ENCODE measurements at regions not wholly inside any gene's neighbourhood (a gene's known extent, or its start where the extent isn't known, plus 50 kb on each side); places are given as distances from the start of the nearest gene placed in this dataset.
"Not testable (repeated sequence)": the region's sequence is repeated elsewhere in the genome, so short reads cannot be mapped to it uniquely, and the experiment has no call there.

GRCh38 chr12:19757317-19757877 lies 318.1 kb downstream of the AEBP2 start:
- peaks cover 0 to 5% (median 2%) of the 10 kb centered on the region in 3 donors for H3K9me3 ChIP-seq (ENCODE audit: control insufficient read depth in 3 of 3, low read length in 3 of 3)
- no peaks in the 10 kb centered on the region for H3K4me1 ChIP-seq (ENCODE audit: control insufficient read depth in 3 of 3, insufficient read depth in 3 of 3, low read length in 3 of 3)
- H3K27me3 ChIP-seq (ENCODE audit: control insufficient read depth in 3 of 3, insufficient read depth in 3 of 3, low read length in 3 of 3): no peaks in the 10 kb centered on the region
- no peak overlapping the region for H3K4me3 ChIP-seq (ENCODE audit: low read length in 3 of 3)
- H3K9ac ChIP-seq (ENCODE audit: low read depth in 1 of 3, low read length in 3 of 3): no peak overlapping the region
- no peaks in the 10 kb centered on the region for H3K36me3 ChIP-seq (ENCODE audit: control insufficient read depth in 3 of 3, insufficient read depth in 3 of 3, low read length in 3 of 3)
- H3K27ac ChIP-seq (ENCODE audit: low read depth, low read length): no peak overlapping the region

GRCh38 chr12:19759227-19759626 lies 319.9 kb downstream of the AEBP2 start:
- no peaks in the 10 kb centered on the region for H3K9me3 ChIP-seq (ENCODE audit: control insufficient read depth in 3 of 3, low read length in 3 of 3)
- H3K9ac ChIP-seq (ENCODE audit: low read depth in 1 of 3, low read length in 3 of 3): no peak overlapping the region
- no peaks in the 10 kb centered on the region for H3K27me3 ChIP-seq (ENCODE audit: control insufficient read depth in 3 of 3, insufficient read depth in 3 of 3, low read length in 3 of 3)
- H3K4me3 ChIP-seq (ENCODE audit: low read length in 3 of 3): no peak overlapping the region
- no peaks in the 10 kb centered on the region for H3K36me3 ChIP-seq (ENCODE audit: control insufficient read depth in 3 of 3, insufficient read depth in 3 of 3, low read length in 3 of 3)
- no peak overlapping the region for H3K27ac ChIP-seq (ENCODE audit: low read depth, low read length)
- no peaks in the 10 kb centered on the region for H3K4me1 ChIP-seq (ENCODE audit: control insufficient read depth in 3 of 3, insufficient read depth in 3 of 3, low read length in 3 of 3)

- Histone ChIP-seq H3K27ac (ENCODE audit: low read depth, low read length) (no peak overlapping the region), H3K4me3 (ENCODE audit: low read length in 3 of 3) (no peak overlapping the region), H3K9me3 (ENCODE audit: control insufficient read depth in 3 of 3, low read length in 3 of 3) (no peaks in the 10 kb centered on the region), H3K27me3 (ENCODE audit: control insufficient read depth in 3 of 3, insufficient read depth in 3 of 3, low read length in 3 of 3) (no peaks in the 10 kb centered on the region), H3K36me3 (ENCODE audit: control insufficient read depth in 3 of 3, insufficient read depth in 3 of 3, low read length in 3 of 3) (no peaks in the 10 kb centered on the region), H3K4me1 (ENCODE audit: control insufficient read depth in 3 of 3, insufficient read depth in 3 of 3, low read length in 3 of 3) (no peaks in the 10 kb centered on the region), H3K9ac (ENCODE audit: low read depth in 1 of 3, low read length in 3 of 3) (no peak overlapping the region)
Observed at GRCh38 chr12:19760611-19761010, 321.3 kb downstream of the AEBP2 start.

GRCh38 chr12:19761463-19761862 lies 322.2 kb downstream of the AEBP2 start:
- no peaks in the 10 kb centered on the region for H3K4me1 ChIP-seq (ENCODE audit: control insufficient read depth in 3 of 3, insufficient read depth in 3 of 3, low read length in 3 of 3)
- H3K4me3 ChIP-seq (ENCODE audit: low read length in 3 of 3): no peak overlapping the region
- no peak overlapping the region for H3K27ac ChIP-seq (ENCODE audit: low read depth, low read length)
- H3K36me3 ChIP-seq (ENCODE audit: control insufficient read depth in 3 of 3, insufficient read depth in 3 of 3, low read length in 3 of 3): no peaks in the 10 kb centered on the region
- no peak overlapping the region for H3K9ac ChIP-seq (ENCODE audit: low read depth in 1 of 3, low read length in 3 of 3)
- H3K9me3 ChIP-seq (ENCODE audit: control insufficient read depth in 3 of 3, low read length in 3 of 3): no peaks in the 10 kb centered on the region
- H3K27me3 ChIP-seq (ENCODE audit: control insufficient read depth in 3 of 3, insufficient read depth in 3 of 3, low read length in 3 of 3): no peaks in the 10 kb centered on the region

GRCh38 chr12:19763488-19763887 lies 324.2 kb downstream of the AEBP2 start:
- Histone ChIP-seq H3K9ac (ENCODE audit: low read depth in 1 of 3, low read length in 3 of 3) (no peak overlapping the region), H3K27me3 (ENCODE audit: control insufficient read depth in 3 of 3, insufficient read depth in 3 of 3, low read length in 3 of 3) (no peaks in the 10 kb centered on the region), H3K27ac (ENCODE audit: low read depth, low read length) (no peak overlapping the region), H3K9me3 (ENCODE audit: control insufficient read depth in 3 of 3, low read length in 3 of 3) (no peaks in the 10 kb centered on the region), H3K4me3 (ENCODE audit: low read length in 3 of 3) (no peak overlapping the region), H3K36me3 (ENCODE audit: control insufficient read depth in 3 of 3, insufficient read depth in 3 of 3, low read length in 3 of 3) (no peaks in the 10 kb centered on the region), H3K4me1 (ENCODE audit: control insufficient read depth in 3 of 3, insufficient read depth in 3 of 3, low read length in 3 of 3) (no peaks in the 10 kb centered on the region)

- H3K9me3 ChIP-seq (ENCODE audit: control insufficient read depth in 3 of 3, low read length in 3 of 3): no peaks in the 10 kb centered on the region
- no peaks in the 10 kb centered on the region for H3K27me3 ChIP-seq (ENCODE audit: control insufficient read depth in 3 of 3, insufficient read depth in 3 of 3, low read length in 3 of 3)
- H3K36me3 ChIP-seq (ENCODE audit: control insufficient read depth in 3 of 3, insufficient read depth in 3 of 3, low read length in 3 of 3): no peaks in the 10 kb centered on the region
- H3K9ac ChIP-seq (ENCODE audit: low read depth in 1 of 3, low read length in 3 of 3): no peak overlapping the region
- no peaks in the 10 kb centered on the region for H3K4me1 ChIP-seq (ENCODE audit: control insufficient read depth in 3 of 3, insufficient read depth in 3 of 3, low read length in 3 of 3)
- no peak overlapping the region for H3K4me3 ChIP-seq (ENCODE audit: low read length in 3 of 3)
- H3K27ac ChIP-seq (ENCODE audit: low read depth, low read length): no peak overlapping the region
Observed at GRCh38 chr12:19764408-19764807, 325.1 kb downstream of the AEBP2 start.

- no peaks in the 10 kb centered on the region for H3K36me3 ChIP-seq (ENCODE audit: control insufficient read depth in 3 of 3, insufficient read depth in 3 of 3, low read length in 3 of 3)
- no peaks in the 10 kb centered on the region for H3K4me1 ChIP-seq (ENCODE audit: control insufficient read depth in 3 of 3, insufficient read depth in 3 of 3, low read length in 3 of 3)
- H3K4me3 ChIP-seq (ENCODE audit: low read length in 3 of 3): no peak overlapping the region
- H3K9ac ChIP-seq (ENCODE audit: low read depth in 1 of 3, low read length in 3 of 3): no peak overlapping the region
- H3K27ac ChIP-seq (ENCODE audit: low read depth, low read length): no peak overlapping the region
- H3K9me3 ChIP-seq (ENCODE audit: control insufficient read depth in 3 of 3, low read length in 3 of 3): no peaks in the 10 kb centered on the region
- no peaks in the 10 kb centered on the region for H3K27me3 ChIP-seq (ENCODE audit: control insufficient read depth in 3 of 3, insufficient read depth in 3 of 3, low read length in 3 of 3)
Observed at GRCh38 chr12:19771858-19772257, 332.6 kb downstream of the AEBP2 start.

GRCh38 chr12:19772776-19773175 lies 333.5 kb downstream of the AEBP2 start:
- Histone ChIP-seq H3K4me3 (ENCODE audit: low read length in 3 of 3) (no peak overlapping the region), H3K36me3 (ENCODE audit: control insufficient read depth in 3 of 3, insufficient read depth in 3 of 3, low read length in 3 of 3) (no peaks in the 10 kb centered on the region), H3K9ac (ENCODE audit: low read depth in 1 of 3, low read length in 3 of 3) (no peak overlapping the region), H3K27me3 (ENCODE audit: control insufficient read depth in 3 of 3, insufficient read depth in 3 of 3, low read length in 3 of 3) (no peaks in the 10 kb centered on the region), H3K9me3 (ENCODE audit: control insufficient read depth in 3 of 3, low read length in 3 of 3) (no peaks in the 10 kb centered on the region), H3K27ac (ENCODE audit: low read depth, low read length) (no peak overlapping the region), H3K4me1 (ENCODE audit: control insufficient read depth in 3 of 3, insufficient read depth in 3 of 3, low read length in 3 of 3) (no peaks in the 10 kb centered on the region)

- Histone ChIP-seq H3K27ac (ENCODE audit: low read depth, low read length) (no peak overlapping the region), H3K9ac (ENCODE audit: low read depth in 1 of 3, low read length in 3 of 3) (no peak overlapping the region)
Observed at GRCh38 chr12:19775241-19775640, 335.9 kb downstream of the AEBP2 start.

GRCh38 chr12:19775976-19776375 lies 336.7 kb downstream of the AEBP2 start:
- H3K9ac ChIP-seq (ENCODE audit: low read depth in 1 of 3, low read length in 3 of 3); H3K9me3 ChIP-seq (ENCODE audit: control insufficient read depth in 3 of 3, low read length in 3 of 3): not testable (repeated sequence)

More at GRCh38 chr12:19775241-19775640, 335.9 kb downstream of the AEBP2 start:
- Histone ChIP-seq H3K27me3 (ENCODE audit: control insufficient read depth in 3 of 3, insufficient read depth in 3 of 3, low read length in 3 of 3) (no peaks in the 10 kb centered on the region), H3K4me3 (ENCODE audit: low read length in 3 of 3) (no peak overlapping the region), H3K36me3 (ENCODE audit: control insufficient read depth in 3 of 3, insufficient read depth in 3 of 3, low read length in 3 of 3) (no peaks in the 10 kb centered on the region), H3K4me1 (ENCODE audit: control insufficient read depth in 3 of 3, insufficient read depth in 3 of 3, low read length in 3 of 3) (no peaks in the 10 kb centered on the region), H3K9me3 (ENCODE audit: control insufficient read depth in 3 of 3, low read length in 3 of 3) (no peaks in the 10 kb centered on the region)

GRCh38 chr12:19778172-19778571 lies 338.9 kb downstream of the AEBP2 start:
- Histone ChIP-seq H3K27me3 (ENCODE audit: control insufficient read depth in 3 of 3, insufficient read depth in 3 of 3, low read length in 3 of 3) (no peaks in the 10 kb centered on the region), H3K9ac (ENCODE audit: low read depth in 1 of 3, low read length in 3 of 3) (no peak overlapping the region), H3K36me3 (ENCODE audit: control insufficient read depth in 3 of 3, insufficient read depth in 3 of 3, low read length in 3 of 3) (no peaks in the 10 kb centered on the region), H3K27ac (ENCODE audit: low read depth, low read length) (no peak overlapping the region), H3K4me3 (ENCODE audit: low read length in 3 of 3) (no peak overlapping the region), H3K4me1 (ENCODE audit: control insufficient read depth in 3 of 3, insufficient read depth in 3 of 3, low read length in 3 of 3) (no peaks in the 10 kb centered on the region), H3K9me3 (ENCODE audit: control insufficient read depth in 3 of 3, low read length in 3 of 3) (no peaks in the 10 kb centered on the region)

More at GRCh38 chr12:19775976-19776375, 336.7 kb downstream of the AEBP2 start:
- H3K27me3 ChIP-seq (ENCODE audit: control insufficient read depth in 3 of 3, insufficient read depth in 3 of 3, low read length in 3 of 3); H3K27ac ChIP-seq (ENCODE audit: low read depth, low read length); H3K4me1 ChIP-seq (ENCODE audit: control insufficient read depth in 3 of 3, insufficient read depth in 3 of 3, low read length in 3 of 3); H3K4me3 ChIP-seq (ENCODE audit: low read length in 3 of 3); H3K36me3 ChIP-seq (ENCODE audit: control insufficient read depth in 3 of 3, insufficient read depth in 3 of 3, low read length in 3 of 3): not testable (repeated sequence)

Data from skeletal muscle tissue (tissue), 3 donors.